ENCODE measurements at regions not wholly inside any gene's neighbourhood (a gene's known extent, or its start where the extent isn't known, plus 50 kb on each side); places are given as distances from the start of the nearest gene placed in this dataset.

DNA sequence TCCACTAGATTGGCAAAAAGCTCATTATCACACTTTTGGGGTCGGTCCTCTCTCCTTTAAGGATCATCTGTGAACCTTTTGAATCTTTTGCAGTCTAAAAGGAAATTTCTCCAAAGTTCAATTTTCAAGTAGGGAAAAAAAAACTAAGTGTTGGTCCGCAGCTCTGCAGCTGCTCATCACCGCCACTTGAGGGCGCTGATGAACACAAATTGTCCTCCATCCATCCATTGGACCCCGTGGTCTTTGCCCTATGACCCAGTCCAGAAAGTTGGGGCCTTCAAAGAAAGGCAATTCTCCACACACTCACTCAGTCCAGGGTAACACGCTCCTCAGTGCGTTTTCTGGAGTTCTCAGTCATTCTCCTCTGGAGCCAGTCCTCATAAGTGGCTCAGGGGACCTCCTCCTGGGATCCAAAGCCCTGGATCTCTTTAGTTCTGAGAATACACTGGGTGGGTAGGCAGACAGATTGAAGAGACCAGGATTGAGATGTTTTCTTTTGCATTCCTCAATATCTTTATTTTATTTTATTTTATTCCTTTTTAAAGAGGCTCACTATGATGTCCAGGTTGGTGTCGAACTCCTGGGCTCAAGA, 63.6 kb upstream of the SLC28A3 start:
- Histone ChIP-seq H3K27me3 (ENCODE audit: control insufficient read depth, insufficient read depth, low read length) (peaks cover 2% of the 10 kb centered on the region), H3K36me3 (ENCODE audit: control insufficient read depth, insufficient read depth, low read length) (no peaks in the 10 kb centered on the region), H3K4me3 (ENCODE audit: low read depth, low read length) (no peak overlapping the region)
- no peak for DNase-seq (ENCODE audit: low read depth)
- peak; percentile 51 for TF ChIP-seq CTCF (IDR thresholded peaks at IDR 0.05; ENCODE audit: insufficient read depth, low read length, poor library complexity, severe bottlenecking)

DNA sequence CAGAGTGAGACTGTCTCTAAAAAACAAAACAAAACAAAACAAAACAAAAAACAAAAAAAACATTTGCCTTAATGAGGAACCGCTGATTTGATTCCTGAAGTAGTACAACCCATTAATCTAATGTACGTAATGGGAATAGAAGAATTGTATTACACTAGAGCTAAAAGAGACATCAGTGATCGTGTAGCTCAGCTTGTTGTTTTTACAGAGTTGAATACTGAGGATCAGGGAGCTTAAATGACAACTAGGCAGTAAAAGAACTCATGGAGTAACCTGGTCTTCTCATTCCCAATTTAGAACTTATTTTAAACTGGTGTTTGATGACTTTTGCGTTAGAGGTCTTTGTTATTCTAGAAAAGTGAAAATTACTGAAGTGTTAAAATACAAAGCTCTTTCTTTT, 65.1 kb upstream of the SLC28A3 start:
- Histone ChIP-seq H3K27me3 (ENCODE audit: control insufficient read depth, insufficient read depth, low read length) (peaks cover 2% of the 10 kb centered on the region), H3K36me3 (ENCODE audit: control insufficient read depth, insufficient read depth, low read length) (no peaks in the 10 kb centered on the region), H3K4me3 (ENCODE audit: low read depth, low read length) (no peak overlapping the region)
- TF ChIP-seq CTCF (IDR thresholded peaks at IDR 0.05; ENCODE audit: insufficient read depth, low read length, poor library complexity, severe bottlenecking) = no peak
- no peak for DNase-seq (ENCODE audit: low read depth)

DNA sequence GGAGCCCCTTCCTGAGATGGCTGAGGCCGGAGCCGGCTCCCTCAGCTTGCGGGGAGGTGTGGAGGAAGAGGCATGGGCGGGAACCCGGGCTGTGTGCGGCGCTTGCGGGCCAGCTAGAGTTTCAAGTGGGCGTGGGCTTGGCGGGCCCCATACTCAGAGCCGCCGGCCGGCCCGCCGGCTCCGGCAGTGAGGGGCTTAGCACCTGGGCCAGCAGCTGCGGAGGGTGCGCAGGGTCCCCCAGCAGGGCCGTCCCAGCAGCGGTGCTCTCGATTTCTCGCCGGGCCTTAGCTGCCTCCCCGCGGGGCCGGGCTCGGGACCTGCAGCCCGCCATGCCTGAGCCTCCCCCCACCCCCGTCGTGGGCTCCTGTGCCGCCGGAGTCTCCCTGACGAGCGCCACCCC, 67.9 kb upstream of the SLC28A3 start:
- Histone ChIP-seq H3K4me3 (ENCODE audit: low read depth, low read length) (no peak overlapping the region), H3K36me3 (ENCODE audit: control insufficient read depth, insufficient read depth, low read length) (no peaks in the 10 kb centered on the region), H3K27me3 (ENCODE audit: control insufficient read depth, insufficient read depth, low read length) (peaks cover 2% of the 10 kb centered on the region)
- no peak for DNase-seq (ENCODE audit: low read depth)
- no peak for TF ChIP-seq CTCF (IDR thresholded peaks at IDR 0.05; ENCODE audit: insufficient read depth, low read length, poor library complexity, severe bottlenecking)

GRCh38 chr9:84411683-84412267, 71.2 kb upstream of the SLC28A3 start:
- no peak for DNase-seq (ENCODE audit: low read depth)
- no peak overlapping the region for H3K4me3 ChIP-seq (ENCODE audit: low read depth, low read length)
- H3K27me3 ChIP-seq (ENCODE audit: control insufficient read depth, insufficient read depth, low read length) = no peaks in the 10 kb centered on the region
- H3K36me3 ChIP-seq (ENCODE audit: control insufficient read depth, insufficient read depth, low read length) = no peaks in the 10 kb centered on the region
- TF ChIP-seq CTCF (IDR thresholded peaks at IDR 0.05; ENCODE audit: insufficient read depth, low read length, poor library complexity, severe bottlenecking) = no peak

GRCh38 chr9:84412654-84413053, 72.1 kb upstream of the SLC28A3 start:
- DNase-seq (ENCODE audit: low read depth) = no peak
- TF ChIP-seq CTCF (IDR thresholded peaks at IDR 0.05; ENCODE audit: insufficient read depth, low read length, poor library complexity, severe bottlenecking) = no peak
- Histone ChIP-seq H3K4me3 (ENCODE audit: low read depth, low read length) (no peak overlapping the region), H3K27me3 (ENCODE audit: control insufficient read depth, insufficient read depth, low read length) (no peaks in the 10 kb centered on the region), H3K36me3 (ENCODE audit: control insufficient read depth, insufficient read depth, low read length) (no peaks in the 10 kb centered on the region)

DNA sequence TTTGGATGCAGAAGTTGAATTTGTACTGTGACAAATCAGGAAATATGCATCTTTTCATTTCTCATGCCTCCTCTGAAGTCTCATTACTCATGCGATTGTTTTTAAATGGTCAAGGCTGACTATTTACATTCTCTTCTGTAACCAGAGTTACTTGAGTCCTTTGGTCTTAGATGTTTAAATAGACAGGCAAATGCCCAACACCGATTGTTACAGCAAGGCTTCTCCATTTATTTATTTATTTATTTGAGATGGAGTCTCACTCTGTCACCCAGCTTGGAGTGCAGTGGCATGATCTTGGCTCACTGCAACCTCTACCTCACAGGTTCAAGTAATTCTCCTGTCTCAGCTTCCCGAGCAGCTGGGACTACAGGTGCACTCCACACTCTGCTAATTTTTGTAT, 72.7 kb upstream of the SLC28A3 start:
- TF ChIP-seq CTCF (IDR thresholded peaks at IDR 0.05; ENCODE audit: insufficient read depth, low read length, poor library complexity, severe bottlenecking) = no peak
- Histone ChIP-seq H3K36me3 (ENCODE audit: control insufficient read depth, insufficient read depth, low read length) (no peaks in the 10 kb centered on the region), H3K27me3 (ENCODE audit: control insufficient read depth, insufficient read depth, low read length) (no peaks in the 10 kb centered on the region), H3K4me3 (ENCODE audit: low read depth, low read length) (no peak overlapping the region)
- DNase-seq (ENCODE audit: low read depth) = no peak

Data from kidney epithelial cell (primary cell).